ENCODE measurements at regions not wholly inside any gene's neighbourhood (a gene's known extent, or its start where the extent isn't known, plus 50 kb on each side); places are given as distances from the start of the nearest gene placed in this dataset.
A peak's percentile ranks its signal among the peaks of the same experiment; 100 is the strongest.

DNA sequence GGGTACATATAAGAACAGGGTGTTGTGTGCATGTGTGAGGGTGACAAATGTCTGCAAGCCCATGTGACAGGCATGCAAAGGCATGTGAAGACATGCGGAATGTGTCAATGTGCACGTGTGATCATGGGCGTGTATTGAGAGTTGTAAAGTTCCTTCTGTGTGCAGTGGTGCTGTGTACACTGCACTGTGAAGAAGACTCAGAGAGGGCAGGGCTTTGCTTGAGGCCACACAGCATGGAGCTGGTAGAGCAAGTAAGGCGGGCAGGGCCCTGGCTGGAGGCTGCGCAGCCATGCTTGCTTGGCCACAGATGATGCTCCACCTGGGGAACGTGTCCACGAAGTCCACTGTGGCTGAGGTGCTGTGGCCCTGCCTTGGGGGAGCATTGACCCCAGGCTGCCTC, 66.8 kb downstream of the PTPRS start:
- H3K4me3 ChIP-seq (ENCODE audit: low read length), result no peak overlapping the region
- no CpG with 5 or more reads among the region's 7 CpGs for WGBS (ENCODE audit: insufficient coverage, low lambda C conversion rate)
- H3K9me3 ChIP-seq (ENCODE audit: control insufficient read depth, low read depth, low read length), result no peaks in the 10 kb centered on the region
- no peak for DNase-seq
- H3K27me3 ChIP-seq (ENCODE audit: control insufficient read depth, insufficient read depth, low read length), result no peaks in the 10 kb centered on the region
- no peak overlapping the region for H3K27ac ChIP-seq (ENCODE audit: low read length)
- no peaks in the 10 kb centered on the region for H3K4me1 ChIP-seq (ENCODE audit: control insufficient read depth, insufficient read depth, low read length)
- H3K36me3 ChIP-seq (ENCODE audit: control insufficient read depth, insufficient read depth, low read length), result peaks cover 7% of the 10 kb centered on the region

DNA sequence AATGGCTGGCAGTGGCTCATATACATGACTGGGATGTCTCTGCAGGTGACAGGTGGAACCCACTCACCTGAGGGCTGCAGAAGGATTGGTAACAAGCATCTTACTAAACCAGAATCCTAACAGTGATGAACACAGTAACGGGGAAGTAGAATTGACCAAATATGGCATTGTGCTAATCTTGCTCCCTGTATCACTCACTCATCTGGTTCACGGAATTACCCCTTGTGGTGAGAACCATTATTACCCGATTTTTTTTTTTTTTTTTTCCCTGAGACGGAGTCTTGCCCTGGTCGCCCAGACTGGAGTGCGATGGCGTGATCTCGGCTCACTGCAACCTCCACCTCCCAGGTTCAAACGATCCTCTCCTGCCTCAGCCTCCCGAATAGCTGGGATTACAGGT, 69.5 kb downstream of the PTPRS start:
- Histone ChIP-seq H3K4me3 (ENCODE audit: low read length) (no peak overlapping the region), H3K36me3 (ENCODE audit: control insufficient read depth, insufficient read depth, low read length) (peaks cover 7% of the 10 kb centered on the region), H3K9me3 (ENCODE audit: control insufficient read depth, low read depth, low read length) (no peaks in the 10 kb centered on the region), H3K27me3 (ENCODE audit: control insufficient read depth, insufficient read depth, low read length) (no peaks in the 10 kb centered on the region), H3K27ac (ENCODE audit: low read length) (no peak overlapping the region), H3K4me1 (ENCODE audit: control insufficient read depth, insufficient read depth, low read length) (no peaks in the 10 kb centered on the region)
- 0% methylated on average over 1 of the region's 10 CpGs for WGBS (ENCODE audit: insufficient coverage, low lambda C conversion rate)
- DNase-seq, result no peak

DNA sequence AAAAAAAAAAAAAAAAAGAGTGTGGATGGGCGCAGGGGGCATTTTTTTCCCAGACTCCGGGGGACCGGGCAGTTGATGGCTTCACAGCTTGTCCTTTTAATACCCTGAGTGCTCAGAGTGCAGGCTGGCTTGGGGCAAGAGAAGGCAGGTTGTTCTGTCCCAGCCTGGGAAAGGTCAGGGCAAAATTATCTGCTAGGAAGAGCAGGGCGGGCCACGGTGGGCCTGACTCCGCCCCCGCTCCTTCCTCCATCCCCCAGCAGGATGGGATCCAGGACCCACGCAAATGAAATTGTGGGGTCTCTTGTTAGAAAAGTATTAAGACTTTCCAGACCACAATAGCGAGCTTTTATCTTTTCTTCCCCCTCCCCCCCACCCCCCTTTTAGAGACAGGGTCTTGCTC, 70.7 kb downstream of the PTPRS start:
- WGBS (ENCODE audit: insufficient coverage, low lambda C conversion rate), result no CpG with 5 or more reads among the region's 9 CpGs
- peaks cover 7% of the 10 kb centered on the region for H3K36me3 ChIP-seq (ENCODE audit: control insufficient read depth, insufficient read depth, low read length)
- no peaks in the 10 kb centered on the region for H3K27me3 ChIP-seq (ENCODE audit: control insufficient read depth, insufficient read depth, low read length)

DNA sequence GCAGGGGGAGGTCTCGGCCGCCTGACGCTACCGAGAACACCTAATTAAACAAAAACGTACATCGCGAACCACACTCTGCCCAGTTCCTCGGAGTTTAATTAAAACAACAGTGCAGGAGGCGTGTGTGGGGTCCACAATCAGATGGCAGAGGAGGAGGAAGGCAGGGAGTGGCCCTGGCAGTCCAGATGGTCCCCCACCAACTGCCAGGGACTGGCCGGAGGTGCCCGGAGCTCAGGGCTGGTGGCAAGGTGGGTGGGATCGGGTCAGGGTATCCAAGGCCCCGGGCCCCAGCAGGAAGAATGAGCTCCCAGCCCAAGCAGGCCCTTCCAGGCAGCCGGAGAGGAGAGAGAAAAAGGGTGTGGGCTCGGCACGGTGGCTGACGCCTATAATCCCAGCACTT, 71.3 kb downstream of the PTPRS start:
- Histone ChIP-seq H3K36me3 (ENCODE audit: control insufficient read depth, insufficient read depth, low read length) (peaks cover 9% of the 10 kb centered on the region), H3K4me1 (ENCODE audit: control insufficient read depth, insufficient read depth, low read length) (no peaks in the 10 kb centered on the region), H3K9me3 (ENCODE audit: control insufficient read depth, low read depth, low read length) (no peaks in the 10 kb centered on the region), H3K27me3 (ENCODE audit: control insufficient read depth, insufficient read depth, low read length) (no peaks in the 10 kb centered on the region), H3K27ac (ENCODE audit: low read length) (no peak overlapping the region), H3K4me3 (ENCODE audit: low read length) (no peak overlapping the region)
- WGBS (ENCODE audit: insufficient coverage, low lambda C conversion rate), result 90% methylated on average over 2 of the region's 17 CpGs
- DNase-seq, result no peak

More for the DNA sequence above, 70.7 kb downstream of the PTPRS start:
- Histone ChIP-seq H3K9me3 (ENCODE audit: control insufficient read depth, low read depth, low read length) (no peaks in the 10 kb centered on the region), H3K27ac (ENCODE audit: low read length) (no peak overlapping the region), H3K4me3 (ENCODE audit: low read length) (no peak overlapping the region), H3K4me1 (ENCODE audit: control insufficient read depth, insufficient read depth, low read length) (no peaks in the 10 kb centered on the region)
- no peak for DNase-seq

DNA sequence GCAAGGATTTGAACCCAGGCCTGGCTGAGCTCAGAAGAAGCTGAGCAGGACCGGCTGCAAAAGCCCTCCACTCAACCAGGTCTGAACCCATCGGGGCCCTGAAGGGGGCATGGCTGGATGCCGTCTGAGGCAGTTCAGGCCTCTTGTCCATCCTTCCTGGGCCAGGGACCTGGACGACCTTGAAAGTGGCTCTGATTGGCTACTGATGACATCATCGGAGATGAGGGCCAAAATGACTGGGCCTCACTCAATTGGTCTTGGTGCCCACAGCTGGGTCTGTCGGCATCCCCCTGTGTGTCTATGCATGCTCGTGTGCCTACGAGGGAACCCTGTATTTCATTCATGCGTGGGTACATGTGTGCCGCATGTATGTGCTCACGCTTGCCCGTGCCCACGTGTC, 71.8 kb downstream of the PTPRS start:
- WGBS (ENCODE audit: insufficient coverage, low lambda C conversion rate), result no CpG with 5 or more reads among the region's 13 CpGs
- Histone ChIP-seq H3K9me3 (ENCODE audit: control insufficient read depth, low read depth, low read length) (no peaks in the 10 kb centered on the region), H3K36me3 (ENCODE audit: control insufficient read depth, insufficient read depth, low read length) (peaks cover 11% of the 10 kb centered on the region), H3K4me1 (ENCODE audit: control insufficient read depth, insufficient read depth, low read length) (no peaks in the 10 kb centered on the region), H3K27me3 (ENCODE audit: control insufficient read depth, insufficient read depth, low read length) (no peaks in the 10 kb centered on the region), H3K27ac (ENCODE audit: low read length) (no peak overlapping the region), H3K4me3 (ENCODE audit: low read length) (no peak overlapping the region)
- DNase-seq, result no peak

DNA sequence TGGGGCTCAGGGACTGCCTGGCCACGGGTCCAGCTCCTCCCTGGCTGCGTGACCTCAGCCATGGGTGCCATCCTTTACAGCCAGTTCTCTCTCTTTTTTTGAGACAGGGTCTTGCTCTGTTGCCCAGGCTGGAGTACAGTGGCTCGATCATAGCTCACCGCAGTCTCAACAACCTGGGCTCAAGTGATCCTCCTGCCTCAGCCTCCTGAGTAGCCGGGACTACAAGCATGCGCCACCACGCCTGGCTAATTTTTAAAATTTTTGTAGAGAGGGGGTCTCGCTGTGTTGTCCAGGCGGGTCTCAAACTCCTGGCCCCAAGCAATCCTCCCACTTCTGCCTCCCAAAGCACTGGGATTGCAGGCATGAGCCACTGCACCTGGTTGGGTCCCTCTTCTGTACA, 75.4 kb downstream of the PTPRS start:
- no peak overlapping the region for H3K27ac ChIP-seq (ENCODE audit: low read length)
- H3K27me3 ChIP-seq (ENCODE audit: control insufficient read depth, insufficient read depth, low read length), result no peaks in the 10 kb centered on the region
- peaks cover 5% of the 10 kb centered on the region for H3K36me3 ChIP-seq (ENCODE audit: control insufficient read depth, insufficient read depth, low read length)
- no peak overlapping the region for H3K4me3 ChIP-seq (ENCODE audit: low read length)
- H3K4me1 ChIP-seq (ENCODE audit: control insufficient read depth, insufficient read depth, low read length), result no peaks in the 10 kb centered on the region
- no CpG with 5 or more reads among the region's 9 CpGs for WGBS (ENCODE audit: insufficient coverage, low lambda C conversion rate)
- no peaks in the 10 kb centered on the region for H3K9me3 ChIP-seq (ENCODE audit: control insufficient read depth, low read depth, low read length)
- no peak for DNase-seq

DNA sequence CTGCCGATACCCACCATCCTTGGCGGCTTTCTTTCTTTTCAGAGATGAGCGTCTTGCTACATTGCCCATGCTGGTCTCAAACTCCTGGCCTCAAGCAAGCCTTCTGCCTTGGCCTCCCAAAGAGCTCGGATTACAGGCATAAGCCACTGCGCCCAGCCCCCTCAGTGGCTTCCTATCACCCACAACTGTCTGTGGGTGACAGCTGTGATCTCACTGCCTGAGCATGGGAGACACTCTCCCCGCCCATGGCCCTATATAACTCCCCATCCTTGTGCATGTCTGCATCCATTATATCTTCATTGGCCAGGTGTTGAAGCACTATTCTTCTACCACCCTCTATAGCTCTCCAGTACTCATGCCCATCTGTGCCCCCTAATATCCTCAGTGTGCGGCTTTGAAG, 76.2 kb downstream of the PTPRS start:
- Histone ChIP-seq H3K4me3 (ENCODE audit: low read length) (no peak overlapping the region), H3K9me3 (ENCODE audit: control insufficient read depth, low read depth, low read length) (no peaks in the 10 kb centered on the region), H3K27ac (ENCODE audit: low read length) (no peak overlapping the region), H3K27me3 (ENCODE audit: control insufficient read depth, insufficient read depth, low read length) (no peaks in the 10 kb centered on the region), H3K4me1 (ENCODE audit: control insufficient read depth, insufficient read depth, low read length) (no peaks in the 10 kb centered on the region), H3K36me3 (ENCODE audit: control insufficient read depth, insufficient read depth, low read length) (peaks cover 5% of the 10 kb centered on the region)
- no CpG with 5 or more reads among the region's 7 CpGs for WGBS (ENCODE audit: insufficient coverage, low lambda C conversion rate)
- no peak for DNase-seq

DNA sequence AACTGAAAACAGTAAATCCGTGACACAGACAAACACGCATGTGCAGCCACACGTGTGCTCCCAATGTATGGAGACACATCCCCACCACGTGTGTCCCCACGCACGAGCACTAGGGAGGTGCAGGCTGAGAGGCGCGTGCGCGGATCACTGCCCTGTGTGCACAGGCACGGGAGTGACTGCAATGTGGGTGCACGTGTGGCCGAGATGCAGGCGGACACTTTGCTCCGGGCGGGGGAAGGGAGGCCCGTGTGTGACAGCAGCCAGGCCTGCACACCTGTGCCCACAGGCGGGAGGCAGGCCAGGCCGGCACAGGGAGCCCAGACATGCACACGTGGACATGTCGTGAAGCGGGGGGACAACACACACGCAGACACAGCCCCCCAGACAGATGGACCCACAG, 77.0 kb downstream of the PTPRS start:
- no peaks in the 10 kb centered on the region for H3K9me3 ChIP-seq (ENCODE audit: control insufficient read depth, low read depth, low read length)
- no peak overlapping the region for H3K27ac ChIP-seq (ENCODE audit: low read length)
- DNase-seq, result no peak
- no peaks in the 10 kb centered on the region for H3K27me3 ChIP-seq (ENCODE audit: control insufficient read depth, insufficient read depth, low read length)
- H3K4me1 ChIP-seq (ENCODE audit: control insufficient read depth, insufficient read depth, low read length), result no peaks in the 10 kb centered on the region
- no peak overlapping the region for H3K4me3 ChIP-seq (ENCODE audit: low read length)
- no CpG with 5 or more reads among the region's 23 CpGs for WGBS (ENCODE audit: insufficient coverage, low lambda C conversion rate)
- peaks cover 5% of the 10 kb centered on the region for H3K36me3 ChIP-seq (ENCODE audit: control insufficient read depth, insufficient read depth, low read length)

DNA sequence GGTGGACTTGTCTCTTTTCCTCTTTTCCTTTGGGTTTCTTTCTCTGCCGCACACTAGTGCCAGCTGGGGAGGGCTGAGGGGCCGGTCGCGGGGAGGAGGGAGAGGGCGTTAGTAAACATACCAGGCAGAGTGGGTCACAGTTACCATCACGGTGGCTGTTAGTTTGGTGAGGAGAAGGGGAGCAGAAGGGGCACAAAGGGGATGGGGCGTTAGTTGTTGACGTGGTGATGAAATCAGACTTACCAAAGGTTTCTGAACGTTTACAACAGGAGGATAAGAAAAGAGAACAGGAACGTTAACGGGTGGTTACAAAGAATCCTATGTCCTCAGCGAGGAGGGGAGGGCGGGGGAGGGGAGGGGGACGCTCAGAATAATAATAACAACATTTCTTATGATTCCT, 77.9 kb downstream of the PTPRS start:
- H3K4me1 ChIP-seq (ENCODE audit: control insufficient read depth, insufficient read depth, low read length), result no peaks in the 10 kb centered on the region
- H3K4me3 ChIP-seq (ENCODE audit: low read length), result no peak overlapping the region
- peaks cover 2% of the 10 kb centered on the region for H3K9me3 ChIP-seq (ENCODE audit: control insufficient read depth, low read depth, low read length)
- H3K36me3 ChIP-seq (ENCODE audit: control insufficient read depth, insufficient read depth, low read length), result peaks cover 5% of the 10 kb centered on the region
- no peak for DNase-seq
- H3K27ac ChIP-seq (ENCODE audit: low read length), result no peak overlapping the region
- no peaks in the 10 kb centered on the region for H3K27me3 ChIP-seq (ENCODE audit: control insufficient read depth, insufficient read depth, low read length)
- 78% methylated on average over 3 of the region's 14 CpGs for WGBS (ENCODE audit: insufficient coverage, low lambda C conversion rate)

DNA sequence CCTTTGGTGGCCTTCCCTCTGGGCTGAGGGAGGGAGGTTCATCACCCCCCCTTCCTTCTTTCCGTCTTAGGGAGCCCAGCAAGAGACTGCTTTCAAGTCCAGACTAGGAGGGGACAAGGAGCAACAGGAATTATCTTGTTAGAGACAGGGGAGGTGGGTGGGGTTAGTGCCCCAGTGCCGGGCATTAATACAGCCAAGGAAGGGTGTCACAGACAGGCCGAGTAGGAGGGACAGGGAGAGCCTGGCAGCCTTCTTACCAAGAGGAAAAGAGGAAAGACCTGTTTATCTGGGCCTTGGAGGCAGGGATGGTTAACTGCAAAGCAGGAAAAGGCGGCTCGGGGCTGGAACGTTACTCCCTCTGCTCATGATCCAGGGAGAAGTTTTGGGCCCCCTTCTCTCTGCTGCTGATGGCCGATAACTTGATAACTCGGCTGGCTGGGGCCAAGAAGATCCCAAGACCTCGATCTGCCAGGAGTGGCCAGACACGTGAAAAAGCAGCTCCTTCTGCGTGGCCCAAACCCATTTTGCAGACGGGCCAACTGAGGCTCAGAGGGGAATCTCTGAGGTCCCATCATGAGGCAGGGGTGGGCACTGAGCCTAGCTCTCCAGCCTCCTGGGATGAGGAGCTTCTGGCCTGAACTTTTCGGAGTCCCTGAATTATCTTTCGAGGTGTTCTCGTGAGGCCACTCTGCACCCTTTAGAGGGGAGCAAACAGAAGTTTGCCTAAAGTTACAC, 79.3 kb downstream of the PTPRS start:
- Histone ChIP-seq H3K4me1 (ENCODE audit: control insufficient read depth, insufficient read depth, low read length) (no peaks in the 10 kb centered on the region), H3K4me3 (ENCODE audit: low read length) (no peak overlapping the region), H3K27me3 (ENCODE audit: control insufficient read depth, insufficient read depth, low read length) (no peaks in the 10 kb centered on the region), H3K27ac (ENCODE audit: low read length) (no peak overlapping the region), H3K9me3 (ENCODE audit: control insufficient read depth, low read depth, low read length) (peaks cover 12% of the 10 kb centered on the region), H3K36me3 (ENCODE audit: control insufficient read depth, insufficient read depth, low read length) (peaks cover 11% of the 10 kb centered on the region)
- DNase-seq, result peak in 1 of 2 donors; percentile 40
- WGBS (ENCODE audit: insufficient coverage, low lambda C conversion rate), result no CpG with 5 or more reads among the region's 15 CpGs

DNA sequence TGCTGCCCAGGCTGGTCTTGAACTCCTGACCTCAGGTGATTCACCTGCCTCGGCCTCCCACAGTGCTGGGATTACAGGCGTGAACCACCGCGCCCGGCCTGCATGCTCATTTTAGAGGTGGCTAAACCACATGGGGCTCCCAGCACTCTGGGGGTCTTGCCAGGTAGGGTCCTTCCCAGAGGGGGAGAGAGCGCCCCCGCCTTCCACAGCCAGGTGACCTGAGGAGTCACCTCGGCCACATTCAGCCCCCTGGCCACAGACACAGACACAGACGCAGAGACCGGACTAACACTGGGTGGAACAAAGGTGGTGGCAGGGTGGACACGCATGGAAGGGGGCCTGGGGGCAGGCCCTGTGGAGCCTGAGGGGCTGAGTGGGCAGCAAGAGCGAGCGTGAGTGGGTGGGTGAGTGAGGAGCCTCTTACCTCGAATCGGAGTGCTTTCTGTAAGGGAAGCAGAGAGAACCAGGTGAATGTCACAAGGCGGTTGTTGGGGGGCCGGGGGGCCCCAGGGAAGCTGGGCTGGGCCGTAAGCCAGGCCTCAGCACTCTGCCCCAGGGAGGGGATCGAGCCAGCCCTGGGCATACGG, 80.1 kb downstream of the PTPRS start:
- WGBS (ENCODE audit: insufficient coverage, low lambda C conversion rate), result no CpG with 5 or more reads among the region's 20 CpGs
- H3K9me3 ChIP-seq (ENCODE audit: control insufficient read depth, low read depth, low read length), result peaks cover 19% of the 10 kb centered on the region
- no peaks in the 10 kb centered on the region for H3K4me1 ChIP-seq (ENCODE audit: control insufficient read depth, insufficient read depth, low read length)
- no peak overlapping the region for H3K4me3 ChIP-seq (ENCODE audit: low read length)
- DNase-seq, result peak; percentile 49 to 52
- no peaks in the 10 kb centered on the region for H3K27me3 ChIP-seq (ENCODE audit: control insufficient read depth, insufficient read depth, low read length)
- H3K27ac ChIP-seq (ENCODE audit: low read length), result no peak overlapping the region
- H3K36me3 ChIP-seq (ENCODE audit: control insufficient read depth, insufficient read depth, low read length), result peaks cover 13% of the 10 kb centered on the region

All from large intestine (tissue), 3 donors.